ENCODE measurements at regions not wholly inside any gene's neighbourhood (a gene's known extent, or its start where the extent isn't known, plus 50 kb on each side); places are given as distances from the start of the nearest gene placed in this dataset.

GRCh38 chr18:26617151-26617554 lies 68.8 kb upstream of the KCTD1 start:
- Histone ChIP-seq H3K4me3 (ENCODE audit: low read depth, low read length, poor library complexity, severe bottlenecking) (no peak overlapping the region), H3F3A (ENCODE audit: insufficient read depth, low read length) (no peaks in the 10 kb centered on the region), H3K27me3 (ENCODE audit: insufficient read depth, low read length) (no peaks in the 10 kb centered on the region), H3K9me2 (ENCODE audit: low read depth, low read length) (no peaks in the 10 kb centered on the region), H3K27ac (ENCODE audit: low read depth, low read length, poor library complexity, severe bottlenecking) (no peak overlapping the region), H3K9me3 (ENCODE audit: low read length) (no peaks in the 10 kb centered on the region), H3K79me2 (ENCODE audit: insufficient read depth, low read length) (no peaks in the 10 kb centered on the region), H3K4me1 (ENCODE audit: insufficient read depth, low read length, severe bottlenecking) (no peaks in the 10 kb centered on the region), H2AFZ (ENCODE audit: low read length) (no peak overlapping the region), H4K20me1 (ENCODE audit: insufficient read depth, low read length) (no peaks in the 10 kb centered on the region), H3K36me3 (ENCODE audit: insufficient read depth, low read length) (no peaks in the 10 kb centered on the region), H3K4me2 (ENCODE audit: low read length) (no peak overlapping the region), H3K9ac (ENCODE audit: low read length) (no peak overlapping the region)
- TF ChIP-seq EZH2 (IDR thresholded peaks at IDR 0.05; ENCODE audit: borderline replicate concordance, low read length): no peak

GRCh38 chr18:26614374-26614773 lies 66.0 kb upstream of the KCTD1 start:
- H3K9me2 ChIP-seq (ENCODE audit: low read depth, low read length): no peaks in the 10 kb centered on the region
- no peak overlapping the region for H2AFZ ChIP-seq (ENCODE audit: low read length)
- TF ChIP-seq EZH2 (IDR thresholded peaks at IDR 0.05; ENCODE audit: borderline replicate concordance, low read length) (no peak), CTCF (IDR thresholded peaks at IDR 0.05; ENCODE audit: low read length) (no peak)
- no peaks in the 10 kb centered on the region for H3K36me3 ChIP-seq (ENCODE audit: insufficient read depth, low read length)
- no peak overlapping the region for H3K9ac ChIP-seq (ENCODE audit: low read length)
- no peak overlapping the region for H3K4me2 ChIP-seq (ENCODE audit: low read length)
- H3K9me3 ChIP-seq (ENCODE audit: low read length): no peaks in the 10 kb centered on the region
- H3K27me3 ChIP-seq (ENCODE audit: insufficient read depth, low read length): 0 out of 2 replicates have a peak, but pooled peaks cover 5% of the 10 kb centered on the region
- H3K4me1 ChIP-seq (ENCODE audit: insufficient read depth, low read length, severe bottlenecking): no peaks in the 10 kb centered on the region
- no peaks in the 10 kb centered on the region for H3F3A ChIP-seq (ENCODE audit: insufficient read depth, low read length)
- no peaks in the 10 kb centered on the region for H3K79me2 ChIP-seq (ENCODE audit: insufficient read depth, low read length)
- H4K20me1 ChIP-seq (ENCODE audit: insufficient read depth, low read length): no peaks in the 10 kb centered on the region
- no peak overlapping the region for H3K4me3 ChIP-seq (ENCODE audit: low read depth, low read length, poor library complexity, severe bottlenecking)
- no peak overlapping the region for H3K27ac ChIP-seq (ENCODE audit: low read depth, low read length, poor library complexity, severe bottlenecking)
